ENCODE measurements at regions not wholly inside any gene's neighbourhood (a gene's known extent, or its start where the extent isn't known, plus 50 kb on each side); places are given as distances from the start of the nearest gene placed in this dataset.

- H3K4ac ChIP-seq (ENCODE audit: low read depth, low read length), result no peak overlapping the region
- no peaks in the 10 kb centered on the region for H4K20me1 ChIP-seq (ENCODE audit: control insufficient read depth, insufficient read depth, insufficient read length)
- no peak overlapping the region for H2BK5ac ChIP-seq (ENCODE audit: insufficient read length, low read length)
- peaks cover 0 to 7% of the 10 kb centered on the region in 2 experiments; a peak in 1 of 4 replicates for H3K4me1 Mint-ChIP-seq
- no peak for TF ChIP-seq CTCF (conservative IDR thresholded peaks at IDR 0.05)
- no peak overlapping the region for H3T11ph ChIP-seq (ENCODE audit: low read length)
- no peak overlapping the region for H2BK20ac ChIP-seq (ENCODE audit: low read depth, low read length, poor library complexity, severe bottlenecking)
- H2BK15ac ChIP-seq (ENCODE audit: low read depth, low read length), result no peak overlapping the region
- H2BK120ac ChIP-seq (ENCODE audit: low read depth, low read length, poor library complexity, severe bottlenecking), result no peak overlapping the region
- no peak overlapping the region for H3K27ac ChIP-seq (ENCODE audit: insufficient read length, low read depth, low read length)
- peaks cover 2 to 4% (median 4%) of the 10 kb centered on the region in 3 experiments; a peak in 3 of 7 replicates for H3K36me3 Mint-ChIP-seq (ENCODE audit: insufficient read depth in 1 of 3, low read depth in 3 of 3)
- H3K27ac Mint-ChIP-seq, result no peak overlapping the region
- H2AK5ac ChIP-seq (ENCODE audit: insufficient read length, low read length), result no peak overlapping the region
- no peak overlapping the region for H3K56ac ChIP-seq (ENCODE audit: insufficient read length, low read depth, low read length)
- no peak overlapping the region for H3K14ac ChIP-seq (ENCODE audit: insufficient read depth, low read length)
- WGBS (ENCODE audit: extremely low coverage, insufficient read length, low lambda C conversion rate), result no CpG with 5 or more reads among the region's 7 CpGs
- H3K23ac ChIP-seq (ENCODE audit: insufficient read length, low read depth, low read length), result no peak overlapping the region
- H3K9ac ChIP-seq (ENCODE audit: extremely low read depth, insufficient read length, low read length), result no peak overlapping the region
- no peak overlapping the region for H4K91ac ChIP-seq (ENCODE audit: insufficient read length, low read depth, low read length)
- no peak overlapping the region for H3K4me3 Mint-ChIP-seq
- H3K23me2 ChIP-seq (ENCODE audit: insufficient read length, low read depth, low read length, poor library complexity, severe bottlenecking), result no peaks in the 10 kb centered on the region
- H3K9me3 ChIP-seq (ENCODE audit: control insufficient read depth, low read depth, low read length), result no peaks in the 10 kb centered on the region
- H3K27me3 ChIP-seq (ENCODE audit: insufficient read depth, low read length), result no peaks in the 10 kb centered on the region
- H3K27me3 Mint-ChIP-seq (ENCODE audit: low read depth), result no peaks in the 10 kb centered on the region; the same call in 1 of the 2 replicates
- H2AFZ ChIP-seq (ENCODE audit: low read length), result no peak overlapping the region
- H2BK12ac ChIP-seq (ENCODE audit: insufficient read length, low read depth, low read length), result no peak overlapping the region
- no peak for DNase-seq
- H4K8ac ChIP-seq (replicated peaks; ENCODE audit: insufficient read length, low read depth, low read length), result no peak overlapping the region
- no peaks in the 10 kb centered on the region for H3K79me1 ChIP-seq (ENCODE audit: insufficient read depth, low read depth, low read length, poor library complexity, severe bottlenecking)
- no peak overlapping the region for H4K5ac ChIP-seq (ENCODE audit: insufficient read length, low read depth, low read length)
- H3K4me1 ChIP-seq (ENCODE audit: insufficient read depth, low read length), result no peaks in the 10 kb centered on the region
- H3K4me2 ChIP-seq (ENCODE audit: insufficient read depth, insufficient read length, low read length), result no peak overlapping the region
- no peak overlapping the region for H3K18ac ChIP-seq (ENCODE audit: insufficient read length, low read depth, low read length)
- no peaks in the 10 kb centered on the region for H3K79me2 ChIP-seq (ENCODE audit: insufficient read depth, low read length)
- peaks cover 1 to 9% of the 10 kb centered on the region in 2 experiments; a peak in 2 of 5 replicates for H3K9me3 Mint-ChIP-seq
These were observed 354.3 kb upstream of the CNR1 start for GRCh38 chr6:88520445-88520844.

All from H9 (cell line).